Sigmoid colon (tissue), 6 donors: ENCODE measurements at regions not wholly inside any gene's neighbourhood (a gene's known extent, or its start where the extent isn't known, plus 50 kb on each side); places are given as distances from the start of the nearest gene placed in this dataset.

Source experiments
- DNase-seq: peaks from one replicate; pipeline ENCODE4 v3.0.0-alpha.2; 2019
- H3K27ac ChIP-seq, 4 donors: fragments of 200-600 bp; sonication (generic); one replicate each; pipeline ENCODE4 v1.5.1; 2016 to 2019; ENCODE audit warnings: mild to moderate bottlenecking in 1 of 4
- H3K27me3 ChIP-seq, 3 donors: fragments of 200-600 bp; sonication (generic); one replicate each; pipeline ENCODE4 v1.5.1; 2019; ENCODE audit warnings: mild to moderate bottlenecking in 1 of 3
- H3K36me3 ChIP-seq, 4 donors: fragments of 200-600 bp; sonication (generic); one replicate each; pipeline ENCODE4 v1.5.1; 2016 to 2019
- H3K4me1 ChIP-seq, 4 donors: fragments of 200-600 bp; sonication (generic); one replicate each; pipeline ENCODE4 v1.5.1; 2017 to 2019
- H3K4me3 ChIP-seq, 4 donors: fragments of 200-600 bp; sonication (generic); one replicate each; pipeline ENCODE4 v1.5.1; 2017 to 2019; ENCODE audit warnings: mild to moderate bottlenecking in 2 of 4, moderate library complexity in 1 of 4
- H3K9me3 ChIP-seq, 4 donors: fragments of 200-600 bp in 3 of 4; sonication (generic) in 3 of 4; one replicate each; pipeline versions ENCODE4 v1.5.1 to v1.6.1; 2013 to 2019
- CTCF ChIP-seq, 4 experiments: fragments of 450-650 bp in 3 of 4; fragments of 200-600 bp in 1 of 4; IDR thresholded peaks; one replicate each; pipeline ENCODE4 v1.5.1; 2016 to 2019; ENCODE audit warnings: antibody characterized with exemption in 4 of 4, mild to moderate bottlenecking in 3 of 4, moderate library complexity in 2 of 4
- EP300 ChIP-seq, 4 donors: sonication (generic); formaldehyde crosslinking; IDR thresholded peaks; one replicate each; pipeline ENCODE4 v1.6.1; 2017; ENCODE audit warnings: antibody characterized with exemption in 4 of 4
- POLR2A ChIP-seq, 2 donors: fragments of 450-650 bp; IDR thresholded peaks; one replicate each; pipeline ENCODE4 v1.6.1; 2016; ENCODE audit warnings: antibody characterized with exemption in 2 of 2, mild to moderate bottlenecking in 2 of 2, moderate library complexity in 2 of 2
- POLR2AphosphoS5 ChIP-seq, 4 donors: sonication (generic); formaldehyde crosslinking; IDR thresholded peaks; one replicate each; pipeline ENCODE4 v1.6.1; 2017; ENCODE audit warnings: antibody characterized with exemption in 4 of 4
- WGBS, 2 donors: extraction: QIAGEN DNeasy Blood & Tissue Kit; methylation state at CpG; one replicate each; pipeline ENCODE4 v1.1.7; 2013; 5-methylcytosine and 5-hydroxymethylcytosine counted together
- intact Hi-C: fragments of 100-400 bp; cut with DNase I; formaldehyde crosslinking; loops from one replicate; pipeline ENCODE4 v1.15.1; 2023
- donor health status: healthy with polysubstance abuse.
- donor health status: healthy.

- H3K4me1 ChIP-seq: no peaks in the 10 kb centered on the region
- no peaks in the 10 kb centered on the region for H3K27me3 ChIP-seq
- no peak overlapping the region for H3K4me3 ChIP-seq
- intact Hi-C loops: no loop called here
- H3K27ac ChIP-seq: no peak overlapping the region
- DNase-seq: no peak
- WGBS, 2 donors: 83% methylated on average over 9 of the region's 9 CpGs
- no peaks in the 10 kb centered on the region for H3K9me3 ChIP-seq
- no peaks in the 10 kb centered on the region for H3K36me3 ChIP-seq
- TF ChIP-seq POLR2A (IDR thresholded peaks at IDR 0.05) (no peak), CTCF (IDR thresholded peaks at IDR 0.05) (no peak), EP300 (IDR thresholded peaks at IDR 0.05) (no peak), POLR2AphosphoS5 (IDR thresholded peaks at IDR 0.05) (no peak)
Observed at GRCh38 chr9:89745601-89746376, 141.0 kb downstream of the GADD45G start.

- H3K4me3 ChIP-seq: no peak overlapping the region
- WGBS, 2 donors: 81 to 90% methylated on average over 15 of the region's 15 CpGs
- H3K27me3 ChIP-seq: no peaks in the 10 kb centered on the region
- H3K9me3 ChIP-seq: no peaks in the 10 kb centered on the region
- intact Hi-C loops: no loop called here
- H3K27ac ChIP-seq: no peak overlapping the region
- DNase-seq: peak; percentile 78
- TF ChIP-seq POLR2AphosphoS5 (IDR thresholded peaks at IDR 0.05): peak in 1 of 4 donors; percentile 15
- no peak for TF ChIP-seq EP300 (IDR thresholded peaks at IDR 0.05)
- no peaks in the 10 kb centered on the region for H3K36me3 ChIP-seq
- H3K4me1 ChIP-seq: no peaks in the 10 kb centered on the region
Observed at GRCh38 chr9:89746385-89747116, 141.7 kb downstream of the GADD45G start.

GRCh38 chr9:89747596-89747995, 142.8 kb downstream of the GADD45G start:
- Histone ChIP-seq H3K9me3 (no peaks in the 10 kb centered on the region), H3K4me3 (no peak overlapping the region), H3K4me1 (no peaks in the 10 kb centered on the region), H3K27ac (no peak overlapping the region), H3K27me3 (no peaks in the 10 kb centered on the region), H3K36me3 (no peaks in the 10 kb centered on the region)
- intact Hi-C loops: no loop called here
- WGBS, 2 donors: 91% methylated on average over 13 of the region's 13 CpGs
- TF ChIP-seq EP300 (IDR thresholded peaks at IDR 0.05) (no peak), CTCF (IDR thresholded peaks at IDR 0.05) (no peak), POLR2A (IDR thresholded peaks at IDR 0.05) (no peak), POLR2AphosphoS5 (IDR thresholded peaks at IDR 0.05) (no peak)
- DNase-seq: no peak

- 71 to 74% methylated on average over 6 of the region's 6 CpGs for WGBS, 2 donors
- no peak overlapping the region for H3K27ac ChIP-seq
- no peak overlapping the region for H3K4me3 ChIP-seq
- H3K27me3 ChIP-seq: no peaks in the 10 kb centered on the region
- H3K36me3 ChIP-seq: no peaks in the 10 kb centered on the region
- intact Hi-C loops: no loop called here
- no peak for TF ChIP-seq POLR2A (IDR thresholded peaks at IDR 0.05)
- no peak for TF ChIP-seq POLR2AphosphoS5 (IDR thresholded peaks at IDR 0.05)
- no peak for TF ChIP-seq CTCF (IDR thresholded peaks at IDR 0.05)
- TF ChIP-seq EP300 (IDR thresholded peaks at IDR 0.05): no peak
- H3K4me1 ChIP-seq: no peaks in the 10 kb centered on the region
- DNase-seq: no peak
- H3K9me3 ChIP-seq: no peaks in the 10 kb centered on the region
Observed at GRCh38 chr9:89748021-89748670, 143.3 kb downstream of the GADD45G start.
